NCI-H510A (cell line): ENCODE measurements at regions not wholly inside any gene's neighbourhood (a gene's known extent, or its start where the extent isn't known, plus 50 kb on each side); places are given as distances from the start of the nearest gene placed in this dataset.
A peak's percentile ranks its signal among the peaks of the same experiment; 100 is the strongest.

ENCODE experiments used
- DNase-seq: peaks from one replicate; lab custom pipeline; 2025; lab: John Stamatoyannopoulos, UW

GRCh38 chrX:10900585-10901289, 210.4 kb upstream of the HCCS start:
- DNase-seq, result no peak

GRCh38 chrX:10901290-10901633, 209.9 kb upstream of the HCCS start:
- DNase-seq, result no peak

GRCh38 chrX:10902001-10902400, 209.1 kb upstream of the HCCS start:
- no peak for DNase-seq

- DNase-seq, result peak; percentile 6
Measured at GRCh38 chrX:10903523-10903922, 207.6 kb upstream of the HCCS start.

- no peak for DNase-seq
Measured at GRCh38 chrX:10904220-10904619, 206.9 kb upstream of the HCCS start.

- no peak for DNase-seq
Measured at GRCh38 chrX:10906866-10907265, 204.3 kb upstream of the HCCS start.

GRCh38 chrX:10922159-10922558, 189.0 kb upstream of the HCCS start:
- DNase-seq, result no peak

- no peak for DNase-seq
Measured at GRCh38 chrX:10922835-10923234, 188.3 kb upstream of the HCCS start.

- DNase-seq, result no peak
Measured at GRCh38 chrX:10923466-10923865, 187.7 kb upstream of the HCCS start.

GRCh38 chrX:10926404-10926803, 184.7 kb upstream of the HCCS start:
- no peak for DNase-seq

GRCh38 chrX:10926891-10927290, 184.2 kb upstream of the HCCS start:
- DNase-seq, result no peak

- no peak for DNase-seq
Measured at GRCh38 chrX:10929747-10930146, 181.4 kb upstream of the HCCS start.

- DNase-seq, result no peak
Measured at GRCh38 chrX:10930151-10930550, 181.0 kb upstream of the HCCS start.

- no peak for DNase-seq
Measured at GRCh38 chrX:10931976-10932375, 179.2 kb upstream of the HCCS start.

- no peak for DNase-seq
Measured at GRCh38 chrX:10932842-10933440, 178.2 kb upstream of the HCCS start.

GRCh38 chrX:10935501-10935900, 175.6 kb upstream of the HCCS start:
- no peak for DNase-seq

- no peak for DNase-seq
Measured at GRCh38 chrX:10936976-10937375, 174.2 kb upstream of the HCCS start.

- no peak for DNase-seq
Measured at GRCh38 chrX:10938365-10938923, 172.7 kb upstream of the HCCS start.

- no peak for DNase-seq
Measured at GRCh38 chrX:10939424-10939823, 171.7 kb upstream of the HCCS start.

- no peak for DNase-seq
Measured at GRCh38 chrX:10944136-10944885, 166.8 kb upstream of the HCCS start.

GRCh38 chrX:10945498-10945897, 165.6 kb upstream of the HCCS start:
- DNase-seq, result no peak

- peak; percentile 8 for DNase-seq
Measured at GRCh38 chrX:10949541-10949940, 161.6 kb upstream of the HCCS start.

- DNase-seq, result no peak
Measured at GRCh38 chrX:10952619-10953018, 158.5 kb upstream of the HCCS start.
